ENCODE measurements at regions not wholly inside any gene's neighbourhood (a gene's known extent, or its start where the extent isn't known, plus 50 kb on each side); places are given as distances from the start of the nearest gene placed in this dataset.

GRCh38 chr4:111573386-111573785 lies 571.9 kb upstream of the FAM241A start:
- TF ChIP-seq POLR2AphosphoS5 (IDR thresholded peaks at IDR 0.05; ENCODE audit: borderline replicate concordance, low read depth, low read length) (no peak), EZH2 (IDR thresholded peaks at IDR 0.05) (no peak), FOXP2 (optimal IDR thresholded peaks at IDR 0.05; ENCODE audit: control extremely low read depth, extremely low read length, insufficient read depth) (no peak)

Data from SK-N-MC (cell line).